CD4-positive, alpha-beta T cell treated with Interleukin-12 subunit alpha and Interleukin-12 subunit beta, for 1 hour (primary cell): ENCODE measurements at regions not wholly inside any gene's neighbourhood (a gene's known extent, or its start where the extent isn't known, plus 50 kb on each side); places are given as distances from the start of the nearest gene placed in this dataset.
"Not testable (repeated sequence)": the region's sequence is repeated elsewhere in the genome, so short reads cannot be mapped to it uniquely, and the experiment has no call there.

Experiments used
- DNase-seq: peaks from one replicate; pipeline ENCODE4 v3.0.0-alpha.2; 2020

- not testable (repeated sequence) for DNase-seq
Observed at GRCh38 chr1:2851918-2852317, 50.4 kb upstream of the TTC34 start.

GRCh38 chr1:2853711-2854110 is 52.2 kb upstream of the TTC34 start:
- DNase-seq, result no peak

- DNase-seq, result no peak
Observed at GRCh38 chr1:2854151-2854550, 52.7 kb upstream of the TTC34 start.

- DNase-seq, result no peak
Observed at GRCh38 chr1:2854611-2855010, 53.1 kb upstream of the TTC34 start.

GRCh38 chr1:2855206-2856065 is 53.9 kb upstream of the TTC34 start:
- DNase-seq, result no peak

GRCh38 chr1:2856066-2856390 is 54.5 kb upstream of the TTC34 start:
- no peak for DNase-seq

GRCh38 chr1:2856676-2857375 is 55.3 kb upstream of the TTC34 start:
- DNase-seq, result no peak

GRCh38 chr1:2857521-2857920 is 56.0 kb upstream of the TTC34 start:
- DNase-seq, result no peak

GRCh38 chr1:2858676-2859075 is 57.2 kb upstream of the TTC34 start:
- DNase-seq, result no peak

GRCh38 chr1:2859219-2859880 is 57.9 kb upstream of the TTC34 start:
- DNase-seq, result no peak

GRCh38 chr1:2859881-2860430 is 58.5 kb upstream of the TTC34 start:
- no peak for DNase-seq

- no peak for DNase-seq
Observed at GRCh38 chr1:2860476-2861142, 59.1 kb upstream of the TTC34 start.

GRCh38 chr1:2861143-2861987 is 59.9 kb upstream of the TTC34 start:
- no peak for DNase-seq

- DNase-seq, result no peak
Observed at GRCh38 chr1:2861988-2862813, 60.7 kb upstream of the TTC34 start.

GRCh38 chr1:2862814-2863647 is 61.5 kb upstream of the TTC34 start:
- no peak for DNase-seq

- DNase-seq, result no peak
Observed at GRCh38 chr1:2863648-2863963, 62.1 kb upstream of the TTC34 start.

- DNase-seq, result no peak
Observed at GRCh38 chr1:2864203-2864905, 62.9 kb upstream of the TTC34 start.

- DNase-seq, result no peak
Observed at GRCh38 chr1:2865000-2865399, 63.5 kb upstream of the TTC34 start.

- no peak for DNase-seq
Observed at GRCh38 chr1:2865571-2866421, 64.3 kb upstream of the TTC34 start.
